ENCODE measurements at regions not wholly inside any gene's neighbourhood (a gene's known extent, or its start where the extent isn't known, plus 50 kb on each side); places are given as distances from the start of the nearest gene placed in this dataset.

- Mint-ChIP-seq H3K36me3 (no peaks in the 10 kb centered on the region), H3K27me3 (no peaks in the 10 kb centered on the region), H3K4me3 (no peak overlapping the region), H3K27ac (no peak overlapping the region), H3K9me3 (peaks cover 1% of the 10 kb centered on the region), H3K4me1 (ENCODE audit: unreplicated experiment) (no peaks in the 10 kb centered on the region)
- DNase-seq (ENCODE audit: extremely low spot score, unreplicated experiment), result no peak
- TF ChIP-seq, protein P1, sequence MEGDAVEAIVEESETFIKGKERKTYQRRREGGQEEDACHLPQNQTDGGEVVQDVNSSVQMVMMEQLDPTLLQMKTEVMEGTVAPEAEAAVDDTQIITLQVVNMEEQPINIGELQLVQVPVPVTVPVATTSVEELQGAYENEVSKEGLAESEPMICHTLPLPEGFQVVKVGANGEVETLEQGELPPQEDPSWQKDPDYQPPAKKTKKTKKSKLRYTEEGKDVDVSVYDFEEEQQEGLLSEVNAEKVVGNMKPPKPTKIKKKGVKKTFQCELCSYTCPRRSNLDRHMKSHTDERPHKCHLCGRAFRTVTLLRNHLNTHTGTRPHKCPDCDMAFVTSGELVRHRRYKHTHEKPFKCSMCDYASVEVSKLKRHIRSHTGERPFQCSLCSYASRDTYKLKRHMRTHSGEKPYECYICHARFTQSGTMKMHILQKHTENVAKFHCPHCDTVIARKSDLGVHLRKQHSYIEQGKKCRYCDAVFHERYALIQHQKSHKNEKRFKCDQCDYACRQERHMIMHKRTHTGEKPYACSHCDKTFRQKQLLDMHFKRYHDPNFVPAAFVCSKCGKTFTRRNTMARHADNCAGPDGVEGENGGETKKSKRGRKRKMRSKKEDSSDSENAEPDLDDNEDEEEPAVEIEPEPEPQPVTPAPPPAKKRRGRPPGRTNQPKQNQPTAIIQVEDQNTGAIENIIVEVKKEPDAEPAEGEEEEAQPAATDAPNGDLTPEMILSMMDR (conservative IDR thresholded peaks at IDR 0.05), result no peak
Observed at GRCh38 chr3:111369958-111370357, 172.0 kb upstream of the CD96 start.

DNA sequence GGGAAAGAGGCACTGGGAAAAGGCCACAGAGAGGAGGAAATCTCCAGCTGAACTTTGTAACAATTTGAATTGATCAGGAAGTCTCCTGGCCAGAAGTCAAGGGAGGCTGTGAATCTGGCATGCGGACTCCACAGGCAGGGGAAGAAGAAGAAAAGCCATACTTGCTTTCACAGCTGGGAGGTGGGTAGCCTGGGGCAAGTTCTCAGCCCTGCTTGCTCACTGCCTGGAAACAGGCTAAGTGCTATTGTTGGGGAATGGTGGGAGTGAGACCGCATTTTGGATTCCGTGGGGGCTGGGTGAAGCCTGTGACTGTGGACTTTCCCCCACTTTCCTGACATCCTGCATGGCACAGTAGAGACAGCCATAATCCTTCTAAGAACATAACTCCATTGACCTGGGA lies 168.8 kb upstream of the CD96 start:
- Mint-ChIP-seq H3K4me3 (no peak overlapping the region), H3K4me1 (ENCODE audit: unreplicated experiment) (no peaks in the 10 kb centered on the region), H3K27ac (no peak overlapping the region), H3K27me3 (no peaks in the 10 kb centered on the region), H3K9me3 (peaks cover 6% of the 10 kb centered on the region), H3K36me3 (no peaks in the 10 kb centered on the region)
- TF ChIP-seq, protein P1 (conservative IDR thresholded peaks at IDR 0.05), result no peak
- no peak for DNase-seq (ENCODE audit: extremely low spot score, unreplicated experiment)

- H3K36me3 Mint-ChIP-seq, result no peaks in the 10 kb centered on the region
- DNase-seq (ENCODE audit: extremely low spot score, unreplicated experiment), result no peak
- H3K9me3 Mint-ChIP-seq, result peaks cover 6% of the 10 kb centered on the region
- no peaks in the 10 kb centered on the region for H3K27me3 Mint-ChIP-seq
- H3K27ac Mint-ChIP-seq, result no peak overlapping the region
- no peak overlapping the region for H3K4me3 Mint-ChIP-seq
- H3K4me1 Mint-ChIP-seq (ENCODE audit: unreplicated experiment), result no peaks in the 10 kb centered on the region
- TF ChIP-seq, protein P1 (conservative IDR thresholded peaks at IDR 0.05), result no peak
Observed at GRCh38 chr3:111373861-111374260, 168.1 kb upstream of the CD96 start.

DNA sequence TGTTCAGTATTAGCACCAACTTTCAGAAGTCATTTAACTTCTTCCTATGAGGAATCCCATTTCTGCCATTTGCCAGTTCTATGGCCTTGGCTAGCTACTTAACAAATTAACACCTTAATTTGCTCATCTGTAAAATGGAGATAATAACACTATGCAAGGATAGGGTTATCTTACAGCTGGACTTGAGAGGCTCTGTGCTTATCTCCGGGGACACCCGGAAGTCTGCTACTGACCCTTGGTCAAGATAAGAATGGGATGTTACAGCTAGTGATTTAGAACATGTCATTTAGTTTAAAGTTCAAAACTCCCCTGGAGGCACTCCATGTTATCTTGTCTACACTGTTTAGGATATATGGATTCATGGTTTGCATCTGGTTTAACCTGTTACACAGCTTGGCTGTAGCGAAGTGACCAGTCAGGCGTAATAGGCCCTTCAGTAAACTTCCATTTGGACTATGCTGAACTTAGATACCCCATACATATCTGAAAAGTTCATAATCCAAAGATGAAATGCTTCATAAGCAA lies 156.0 kb upstream of the CD96 start:
- H3K9me3 Mint-ChIP-seq, result no peaks in the 10 kb centered on the region
- no peak for DNase-seq (ENCODE audit: extremely low spot score, unreplicated experiment)
- no peaks in the 10 kb centered on the region for H3K4me1 Mint-ChIP-seq (ENCODE audit: unreplicated experiment)
- H3K27ac Mint-ChIP-seq, result no peak overlapping the region
- no peak overlapping the region for H3K4me3 Mint-ChIP-seq
- no peaks in the 10 kb centered on the region for H3K36me3 Mint-ChIP-seq
- H3K27me3 Mint-ChIP-seq, result no peaks in the 10 kb centered on the region
- TF ChIP-seq, protein P1 (conservative IDR thresholded peaks at IDR 0.05), result no peak

- no peak for DNase-seq (ENCODE audit: extremely low spot score, unreplicated experiment)
- H3K27ac Mint-ChIP-seq, result no peak overlapping the region
- H3K4me3 Mint-ChIP-seq, result no peak overlapping the region
- H3K9me3 Mint-ChIP-seq, result peaks cover 13% of the 10 kb centered on the region
- no peaks in the 10 kb centered on the region for H3K27me3 Mint-ChIP-seq
- no peaks in the 10 kb centered on the region for H3K36me3 Mint-ChIP-seq
- H3K4me1 Mint-ChIP-seq (ENCODE audit: unreplicated experiment), result no peaks in the 10 kb centered on the region
- TF ChIP-seq, protein P1 (conservative IDR thresholded peaks at IDR 0.05), result no peak
Observed at GRCh38 chr3:111392894-111393398, 149.1 kb upstream of the CD96 start.

DNA sequence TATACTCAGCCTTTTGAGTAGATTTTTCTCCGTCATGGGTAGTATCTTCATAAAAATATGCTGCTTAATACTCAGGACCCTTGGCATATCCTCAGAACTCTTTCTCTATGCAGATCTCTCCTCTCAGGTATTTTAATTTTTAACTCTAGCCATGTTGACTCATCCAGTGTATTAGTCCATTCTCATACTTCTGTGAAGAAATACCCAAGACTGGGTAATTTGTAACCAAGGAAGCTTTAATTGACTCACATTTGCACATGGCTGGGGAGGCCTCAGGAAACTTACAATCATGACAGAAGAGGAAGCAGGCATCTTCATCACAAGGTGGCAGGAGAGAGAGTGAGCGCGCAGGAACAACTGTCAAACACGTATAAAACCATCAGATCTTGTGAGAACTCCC lies 129.3 kb upstream of the CD96 start:
- TF ChIP-seq, protein P1 (conservative IDR thresholded peaks at IDR 0.05), result no peak
- Mint-ChIP-seq H3K9me3 (no peaks in the 10 kb centered on the region), H3K27me3 (no peaks in the 10 kb centered on the region), H3K4me1 (ENCODE audit: unreplicated experiment) (no peaks in the 10 kb centered on the region), H3K27ac (no peak overlapping the region), H3K36me3 (no peaks in the 10 kb centered on the region), H3K4me3 (no peak overlapping the region)
- DNase-seq (ENCODE audit: extremely low spot score, unreplicated experiment), result no peak

Measured in type B pancreatic cell (in vitro differentiated cells).